Adrenal gland (tissue), 9 donors: ENCODE measurements at regions not wholly inside any gene's neighbourhood (a gene's known extent, or its start where the extent isn't known, plus 50 kb on each side); places are given as distances from the start of the nearest gene placed in this dataset.

Source experiments
- DNase-seq, 7 donors: peaks; one replicate each; pipeline ENCODE4 v3.0.0-alpha.2; 2019 to 2020
- H3K27ac ChIP-seq, 5 donors: fragments of 200-600 bp; sonication (generic) in 4 of 5; 1 replicate in 3 of 5; 2 replicates in 2 of 5; pipeline versions ENCODE4 v1.5.1 to v1.8.0; 2016 to 2020; ENCODE audit warnings: mild to moderate bottlenecking in 1 of 5
- H3K27me3 ChIP-seq: fragments of 200-600 bp; 2 replicates; pipeline ENCODE4 v1.8.0; 2021
- H3K36me3 ChIP-seq, 2 donors: fragments of 200-600 bp; replicated peaks in 1 of 2; 1 replicate in 1 of 2; 2 replicates in 1 of 2; pipeline versions ENCODE4 v1.5.1 to v1.8.0; 2018 to 2022
- H3K4me1 ChIP-seq, 2 donors: fragments of 200-600 bp; replicated peaks in 1 of 2; 1 replicate in 1 of 2; 2 replicates in 1 of 2; pipeline versions ENCODE4 v1.5.1 to v1.8.0; 2018 to 2021
- H3K4me3 ChIP-seq, 4 donors: fragments of 200-600 bp; sonication (generic) in 3 of 4; one replicate each; pipeline ENCODE4 v1.5.1; 2016 to 2018
- H3K9me3 ChIP-seq, 3 donors: fragments of 200-600 bp; sonication (generic) in 1 of 3; replicated peaks in 1 of 3; 1 replicate in 2 of 3; 2 replicates in 1 of 3; pipeline versions ENCODE4 v1.5.1 to v1.8.0; 2016 to 2021
- CTCF ChIP-seq, 6 experiments: fragments of 450-650 bp in 4 of 6; fragments of 200-600 bp in 2 of 6; sonication (generic) in 1 of 6; IDR thresholded peaks; 1 replicate in 5 of 6; 2 replicates in 1 of 6; pipeline versions ENCODE4 v1.5.1 to v1.8.0; 2016 to 2021; ENCODE audit warnings: antibody characterized with exemption in 6 of 6, mild to moderate bottlenecking in 2 of 6, moderate library complexity in 1 of 6
- POLR2A ChIP-seq, 2 donors: fragments of 450-650 bp; IDR thresholded peaks; one replicate each; pipeline ENCODE4 v1.6.1; 2017; ENCODE audit warnings: antibody characterized with exemption in 2 of 2, mild to moderate bottlenecking in 2 of 2, moderate library complexity in 1 of 2
- WGBS, 4 donors: extraction: QIAGEN DNeasy Blood & Tissue Kit in 2 of 4; methylation state at CpG; one replicate each; pipeline versions ENCODE4 v1.1.5 to v1.1.7; 2013 to 2017; 5-methylcytosine and 5-hydroxymethylcytosine counted together
- intact Hi-C, 2 donors: fragments of 100-400 bp; cut with DNase I; formaldehyde crosslinking; loops; one replicate each; pipeline versions ENCODE4 v1.14.1 to v1.15.0; 2022 to 2023
- donor health status: healthy with polysubstance abuse.
- donor health status: Bipolar disorder and iron deficiency.
- donor health status: DM: yes; HTN: yes; CAD: no.
- donor health status: DM: no; HTN: no; CAD: no.
- donor health status: DM: no; HTN: no; CAD: no.

GRCh38 chr4:96044971-96045370 is 205.1 kb downstream of the PDHA2 start:
- no peaks in the 10 kb centered on the region for H3K36me3 ChIP-seq
- no peak for TF ChIP-seq CTCF (IDR thresholded peaks at IDR 0.05)
- TF ChIP-seq POLR2A (IDR thresholded peaks at IDR 0.05), result no peak
- no peak for DNase-seq
- H3K27ac ChIP-seq, result no peak overlapping the region
- H3K4me1 ChIP-seq, result no peaks in the 10 kb centered on the region
- intact Hi-C loops, result no loop called here
- WGBS, 4 donors, result 87 to 91% (median 89%) methylated on average over 4 of the region's 4 CpGs
- H3K4me3 ChIP-seq, result no peak overlapping the region
- H3K9me3 ChIP-seq, result no peaks in the 10 kb centered on the region
- H3K27me3 ChIP-seq, result no peaks in the 10 kb centered on the region

GRCh38 chr4:96052827-96053226 is 212.9 kb downstream of the PDHA2 start:
- no peaks in the 10 kb centered on the region for H3K27me3 ChIP-seq
- DNase-seq, result no peak
- TF ChIP-seq POLR2A (IDR thresholded peaks at IDR 0.05) (no peak), CTCF (IDR thresholded peaks at IDR 0.05) (no peak)
- H3K4me3 ChIP-seq, result no peak overlapping the region
- WGBS, 4 donors, result 59 to 83% (median 73%) methylated on average over 1 of the region's 1 CpG
- H3K27ac ChIP-seq, result no peak overlapping the region
- H3K9me3 ChIP-seq, result no peaks in the 10 kb centered on the region
- intact Hi-C loops, result no loop called here
- H3K4me1 ChIP-seq, result no peaks in the 10 kb centered on the region
- no peaks in the 10 kb centered on the region for H3K36me3 ChIP-seq

- no peak for TF ChIP-seq CTCF (IDR thresholded peaks at IDR 0.05)
- TF ChIP-seq POLR2A (IDR thresholded peaks at IDR 0.05), result no peak
- 89 to 93% (median 91%) methylated on average over 8 to 12 of the region's 12 CpGs for WGBS, 4 donors
- no peak for DNase-seq
- intact Hi-C loops, result no loop called here
- H3K27me3 ChIP-seq, result no peaks in the 10 kb centered on the region
- H3K27ac ChIP-seq, result no peak overlapping the region
- no peaks in the 10 kb centered on the region for H3K4me1 ChIP-seq
- no peaks in the 10 kb centered on the region for H3K9me3 ChIP-seq
- no peak overlapping the region for H3K4me3 ChIP-seq
- no peaks in the 10 kb centered on the region for H3K36me3 ChIP-seq
These were observed 216.5 kb downstream of the PDHA2 start for GRCh38 chr4:96056346-96056934.

GRCh38 chr4:96063639-96064038 is 223.7 kb downstream of the PDHA2 start:
- 54 to 62% (median 60%) methylated on average over 2 of the region's 2 CpGs for WGBS, 4 donors
- Histone ChIP-seq H3K9me3 (no peaks in the 10 kb centered on the region), H3K4me1 (no peaks in the 10 kb centered on the region), H3K4me3 (no peak overlapping the region), H3K36me3 (no peaks in the 10 kb centered on the region), H3K27me3 (no peaks in the 10 kb centered on the region), H3K27ac (no peak overlapping the region)
- no peak for TF ChIP-seq POLR2A (IDR thresholded peaks at IDR 0.05)
- TF ChIP-seq CTCF (IDR thresholded peaks at IDR 0.05), result no peak
- intact Hi-C loops, result no loop called here
- DNase-seq, result no peak
